Bronchial epithelial cell (primary cell): ENCODE measurements at regions not wholly inside any gene's neighbourhood (a gene's known extent, or its start where the extent isn't known, plus 50 kb on each side); places are given as distances from the start of the nearest gene placed in this dataset.

ENCODE experiments used
- DNase-seq: peaks from one replicate; pipeline ENCODE4 v3.0.0-alpha.2; 2010; ENCODE audit warnings: low read depth
- FAIRE-seq: peaks from 2 replicates; lab custom pipeline; 2011; peaks lifted over from hg19 to GRCh38; lab: Jason Lieb, UNC
- H3K27me3 ChIP-seq: 2 replicates; pipeline ENCODE4 v1.5.1; 2011; ENCODE audit warnings: low read length; ENCODE audit not compliant: control insufficient read depth, insufficient read depth
- H3K36me3 ChIP-seq: 2 replicates; pipeline ENCODE4 v1.5.1; 2011; ENCODE audit warnings: low read length; ENCODE audit not compliant: control insufficient read depth, insufficient read depth
- H3K4me3 ChIP-seq: 2 replicates; pipeline ENCODE4 v1.5.1; 2011; ENCODE audit warnings: mild to moderate bottlenecking, low read depth, low read length, control low read depth
- TF ChIP-seq, protein P1 (sequence below): IDR thresholded peaks from 2 replicates; pipeline ENCODE4 v1.5.1; 2011; ENCODE audit warnings: mild to moderate bottlenecking, moderate library complexity, low read length, control low read depth, inconsistent platforms; ENCODE audit not compliant: insufficient read depth, severe bottlenecking

DNA sequence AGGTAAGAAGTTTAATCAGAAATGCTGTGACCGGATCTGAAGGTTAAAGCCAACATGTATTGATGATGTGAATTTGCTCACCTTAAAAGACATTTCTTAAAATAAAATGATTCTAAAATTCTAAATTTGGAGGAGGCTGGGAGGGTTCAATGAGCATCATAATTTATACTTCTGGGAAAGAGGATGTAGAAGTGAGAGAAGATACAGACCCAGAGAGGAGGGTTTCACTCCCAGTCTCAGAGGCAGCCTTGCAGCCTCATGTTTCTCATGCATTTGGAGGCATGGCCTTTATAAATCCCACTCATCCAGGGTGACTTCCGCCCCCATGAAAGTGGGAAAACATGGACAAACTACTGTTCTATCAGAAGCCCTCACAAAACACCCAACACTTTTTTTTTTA lies 305.6 kb upstream of the PITRM1 start:
- FAIRE-seq, result no peak
- TF ChIP-seq, protein P1, sequence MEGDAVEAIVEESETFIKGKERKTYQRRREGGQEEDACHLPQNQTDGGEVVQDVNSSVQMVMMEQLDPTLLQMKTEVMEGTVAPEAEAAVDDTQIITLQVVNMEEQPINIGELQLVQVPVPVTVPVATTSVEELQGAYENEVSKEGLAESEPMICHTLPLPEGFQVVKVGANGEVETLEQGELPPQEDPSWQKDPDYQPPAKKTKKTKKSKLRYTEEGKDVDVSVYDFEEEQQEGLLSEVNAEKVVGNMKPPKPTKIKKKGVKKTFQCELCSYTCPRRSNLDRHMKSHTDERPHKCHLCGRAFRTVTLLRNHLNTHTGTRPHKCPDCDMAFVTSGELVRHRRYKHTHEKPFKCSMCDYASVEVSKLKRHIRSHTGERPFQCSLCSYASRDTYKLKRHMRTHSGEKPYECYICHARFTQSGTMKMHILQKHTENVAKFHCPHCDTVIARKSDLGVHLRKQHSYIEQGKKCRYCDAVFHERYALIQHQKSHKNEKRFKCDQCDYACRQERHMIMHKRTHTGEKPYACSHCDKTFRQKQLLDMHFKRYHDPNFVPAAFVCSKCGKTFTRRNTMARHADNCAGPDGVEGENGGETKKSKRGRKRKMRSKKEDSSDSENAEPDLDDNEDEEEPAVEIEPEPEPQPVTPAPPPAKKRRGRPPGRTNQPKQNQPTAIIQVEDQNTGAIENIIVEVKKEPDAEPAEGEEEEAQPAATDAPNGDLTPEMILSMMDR, result no peak

DNA sequence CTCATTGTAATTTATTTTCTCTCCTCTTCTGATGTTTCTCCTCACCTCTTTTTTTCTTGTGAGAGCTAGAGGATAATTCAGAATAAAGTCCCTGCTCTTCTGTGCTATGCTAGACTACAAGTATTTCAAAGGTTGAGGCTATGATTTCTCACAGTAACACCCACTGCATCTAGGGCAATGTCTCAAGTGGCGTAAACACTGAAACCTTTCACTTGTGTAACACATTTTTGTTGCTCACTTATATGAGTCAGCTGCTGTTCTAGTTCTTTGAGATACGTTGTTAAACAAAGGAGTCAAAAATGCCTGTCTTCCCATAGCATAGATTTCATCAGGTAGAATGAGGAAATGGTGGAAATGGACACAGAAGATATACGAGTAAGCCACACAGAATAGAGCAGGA lies 305.1 kb upstream of the PITRM1 start:
- FAIRE-seq (no peak), DNase-seq (peak; percentile 98)
- TF ChIP-seq, protein P1, result no peak
- no peaks in the 10 kb centered on the region for H3K27me3 ChIP-seq
- H3K36me3 ChIP-seq, result no peaks in the 10 kb centered on the region
- H3K4me3 ChIP-seq, result no peak overlapping the region

More for the DNA sequence above, 305.6 kb upstream of the PITRM1 start:
- no peak for DNase-seq
- Histone ChIP-seq H3K36me3 (no peaks in the 10 kb centered on the region), H3K27me3 (no peaks in the 10 kb centered on the region), H3K4me3 (no peak overlapping the region)

DNA sequence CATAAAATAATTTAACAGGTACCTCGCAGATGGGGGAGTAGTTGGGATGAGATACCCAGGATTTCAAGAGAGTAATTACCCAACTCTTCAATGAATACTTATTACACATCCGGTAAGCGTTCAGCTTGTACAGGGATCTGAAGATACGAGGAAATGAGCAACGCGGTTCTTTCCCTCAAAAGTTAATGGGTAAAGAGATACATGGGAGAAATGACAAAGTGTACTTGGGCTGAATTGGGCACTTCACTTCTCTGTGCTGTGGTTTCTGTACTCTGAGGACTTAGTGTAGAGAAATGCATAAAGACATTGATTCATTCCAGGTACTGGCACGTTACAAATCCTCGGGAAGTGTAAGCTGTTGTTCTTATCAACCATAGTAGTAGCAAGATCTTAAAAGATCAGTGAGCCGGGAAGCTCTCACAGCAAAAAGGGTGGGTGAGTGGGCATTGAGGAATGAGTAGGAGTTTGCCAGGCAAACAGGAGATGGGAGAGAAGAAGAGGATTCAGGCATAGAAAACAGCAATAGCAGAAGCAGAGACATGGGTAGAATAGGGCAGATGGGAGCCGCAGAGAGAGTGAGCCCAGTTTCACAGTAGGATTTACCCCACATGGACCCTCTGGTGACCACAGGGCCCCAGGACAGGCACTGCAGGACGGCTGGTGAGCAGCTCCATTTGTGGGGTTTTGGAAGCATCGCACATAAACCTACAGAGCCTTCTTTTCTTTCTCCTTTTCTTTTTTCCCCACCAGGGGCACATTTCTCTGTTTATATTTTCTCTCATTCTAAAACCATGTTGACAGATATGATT lies 304.3 kb upstream of the PITRM1 start:
- TF ChIP-seq, protein P1, result no peak
- DNase-seq (no peak), FAIRE-seq (no peak)
- no peaks in the 10 kb centered on the region for H3K36me3 ChIP-seq
- H3K27me3 ChIP-seq, result no peaks in the 10 kb centered on the region
- H3K4me3 ChIP-seq, result no peak overlapping the region

DNA sequence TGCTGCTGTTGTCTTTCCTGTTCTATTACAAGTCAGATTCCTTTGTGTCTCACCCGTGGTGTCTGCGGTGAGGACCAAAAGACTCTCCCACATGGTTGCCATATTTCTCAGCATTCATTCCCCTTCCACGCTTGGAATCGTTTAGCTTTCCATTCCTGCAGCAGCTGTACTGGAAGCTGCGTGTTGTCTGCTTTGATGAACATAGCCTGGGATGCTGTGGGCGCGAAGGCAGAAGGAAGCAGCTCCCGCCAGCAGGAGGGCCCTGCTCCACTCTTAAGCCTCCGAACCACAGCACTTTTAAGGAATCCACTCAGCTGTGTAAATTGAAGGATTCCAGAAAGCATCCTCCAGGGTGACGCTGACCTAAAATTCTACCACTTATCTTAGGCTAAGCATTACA lies 303.6 kb upstream of the PITRM1 start:
- H3K27me3 ChIP-seq, result no peaks in the 10 kb centered on the region
- no peaks in the 10 kb centered on the region for H3K36me3 ChIP-seq
- no peak overlapping the region for H3K4me3 ChIP-seq
- DNase-seq (no peak), FAIRE-seq (no peak)
- TF ChIP-seq, protein P1, result no peak

DNA sequence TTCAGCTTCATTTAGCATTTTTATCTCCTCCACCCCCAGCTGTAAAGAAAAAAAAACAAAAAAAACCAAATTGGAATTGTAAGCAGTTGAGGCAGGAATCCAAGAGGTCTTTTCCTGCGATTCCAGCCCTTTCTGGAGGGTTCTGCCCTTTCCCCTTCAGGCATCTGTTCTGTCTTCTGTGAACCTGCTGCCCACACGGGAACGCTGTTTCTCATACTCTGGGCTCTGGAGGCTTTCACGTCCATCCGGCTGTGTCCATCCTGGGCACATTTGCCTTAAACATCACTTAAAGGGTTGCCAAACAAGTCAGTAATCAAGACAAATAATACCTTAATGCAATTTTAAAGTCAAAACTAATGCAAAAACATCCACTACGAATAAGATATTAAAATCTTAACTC lies 302.8 kb upstream of the PITRM1 start:
- no peak for FAIRE-seq
- TF ChIP-seq, protein P1, result no peak
- H3K36me3 ChIP-seq, result no peaks in the 10 kb centered on the region
- H3K27me3 ChIP-seq, result no peaks in the 10 kb centered on the region
- H3K4me3 ChIP-seq, result no peak overlapping the region
- no peak for DNase-seq
